ENCODE measurements at regions not wholly inside any gene's neighbourhood (a gene's known extent, or its start where the extent isn't known, plus 50 kb on each side); places are given as distances from the start of the nearest gene placed in this dataset.
A peak's percentile ranks its signal among the peaks of the same experiment; 100 is the strongest.

GRCh38 chr3:144426366-144426765 lies 454.7 kb downstream of the DIPK2A start:
- Histone ChIP-seq H3K4me3 (ENCODE audit: control insufficient read depth in 2 of 3, extremely low read depth in 1 of 3, insufficient read depth in 2 of 3, low read depth in 1 of 3, low read length in 3 of 3) (no peak overlapping the region), H3K9ac (ENCODE audit: control insufficient read depth, extremely low read depth, insufficient read depth, low read length) (no peak overlapping the region), H3K9me1 (ENCODE audit: control insufficient read depth, extremely low read depth, insufficient read depth, low read length) (no peaks in the 10 kb centered on the region), H3K36me3 (ENCODE audit: control insufficient read depth in 2 of 2, extremely low read depth in 1 of 2, insufficient read depth in 2 of 2, low read length in 2 of 2) (no peaks in the 10 kb centered on the region), H3K27me3 (ENCODE audit: control insufficient read depth, extremely low read depth, insufficient read depth, low read length) (no peaks in the 10 kb centered on the region), H3K79me2 (ENCODE audit: control insufficient read depth, insufficient read depth, low read length) (no peaks in the 10 kb centered on the region), H4K20me1 (ENCODE audit: control insufficient read depth, extremely low read depth, insufficient read depth, low read length) (no peaks in the 10 kb centered on the region), H2AFZ (ENCODE audit: control insufficient read depth, low read length) (no peak overlapping the region), H3K27ac (ENCODE audit: control insufficient read depth, insufficient read depth, low read length) (no peak overlapping the region), H3K9me3 (ENCODE audit: control insufficient read depth, low read depth, low read length) (no peaks in the 10 kb centered on the region), H3K4me2 (ENCODE audit: control insufficient read depth, extremely low read depth, insufficient read depth, low read depth, low read length) (no peak overlapping the region), H3K4me1 (ENCODE audit: control insufficient read depth, extremely low read depth, insufficient read depth, low read length) (peaks cover 7% of the 10 kb centered on the region)
- TF ChIP-seq EZH2 (IDR thresholded peaks at IDR 0.05; ENCODE audit: low read length): no peak
- dilution Hi-C loops (cut with MboI; ENCODE audit: extremely low pct_ligation_motif_present, low sequenced_read_pairs): no loop called here
- FAIRE-seq (no peak), DNase-seq (ENCODE audit: low read depth, low spot score) (no peak)

- no peak for TF ChIP-seq CTCF (optimal IDR thresholded peaks at IDR 0.05 in 1 of 3, IDR thresholded peaks at IDR 0.05 in 1 of 3, conservative IDR thresholded peaks at IDR 0.05 in 1 of 3; ENCODE audit: extremely low read depth in 1 of 3, insufficient read depth in 2 of 3, low read length in 3 of 3)
- TF ChIP-seq EZH2 (IDR thresholded peaks at IDR 0.05; ENCODE audit: low read length): no peak
- no peak for FAIRE-seq
These were observed 455.3 kb downstream of the DIPK2A start for GRCh38 chr3:144426967-144427366.

GRCh38 chr3:144429719-144430121 lies 458.1 kb downstream of the DIPK2A start:
- DNase-seq (ENCODE audit: low read depth, low spot score): no peak
- H3K9ac ChIP-seq (ENCODE audit: control insufficient read depth, extremely low read depth, insufficient read depth, low read length): no peak overlapping the region
- no peak overlapping the region for H3K4me3 ChIP-seq (ENCODE audit: control insufficient read depth in 2 of 3, extremely low read depth in 1 of 3, insufficient read depth in 2 of 3, low read depth in 1 of 3, low read length in 3 of 3)
- TF ChIP-seq CTCF (optimal IDR thresholded peaks at IDR 0.05 in 1 of 3, IDR thresholded peaks at IDR 0.05 in 1 of 3, conservative IDR thresholded peaks at IDR 0.05 in 1 of 3; ENCODE audit: extremely low read depth in 1 of 3, insufficient read depth in 2 of 3, low read length in 3 of 3) (no peak), EZH2 (IDR thresholded peaks at IDR 0.05; ENCODE audit: low read length) (no peak)
- H3K27ac ChIP-seq (ENCODE audit: control insufficient read depth, insufficient read depth, low read length): no peak overlapping the region
- no peaks in the 10 kb centered on the region for H4K20me1 ChIP-seq (ENCODE audit: control insufficient read depth, extremely low read depth, insufficient read depth, low read length)
- H2AFZ ChIP-seq (ENCODE audit: control insufficient read depth, low read length): no peak overlapping the region
- no peaks in the 10 kb centered on the region for H3K79me2 ChIP-seq (ENCODE audit: control insufficient read depth, insufficient read depth, low read length)
- FAIRE-seq: peak; percentile 43
- no peaks in the 10 kb centered on the region for H3K27me3 ChIP-seq (ENCODE audit: control insufficient read depth, extremely low read depth, insufficient read depth, low read length)
- no peaks in the 10 kb centered on the region for H3K9me1 ChIP-seq (ENCODE audit: control insufficient read depth, extremely low read depth, insufficient read depth, low read length)
- dilution Hi-C loops (cut with MboI; ENCODE audit: extremely low pct_ligation_motif_present, low sequenced_read_pairs): no loop called here
- no peaks in the 10 kb centered on the region for H3K36me3 ChIP-seq (ENCODE audit: control insufficient read depth in 2 of 2, extremely low read depth in 1 of 2, insufficient read depth in 2 of 2, low read length in 2 of 2)
- H3K4me1 ChIP-seq (ENCODE audit: control insufficient read depth, extremely low read depth, insufficient read depth, low read length): peaks cover 7% of the 10 kb centered on the region
- no peaks in the 10 kb centered on the region for H3K9me3 ChIP-seq (ENCODE audit: control insufficient read depth, low read depth, low read length)
- peak overlapping the region; percentile 45 for H3K4me2 ChIP-seq (ENCODE audit: control insufficient read depth, extremely low read depth, insufficient read depth, low read depth, low read length)

More at GRCh38 chr3:144426967-144427366, 455.3 kb downstream of the DIPK2A start:
- dilution Hi-C loops (cut with MboI; ENCODE audit: extremely low pct_ligation_motif_present, low sequenced_read_pairs): no loop called here
- Histone ChIP-seq H3K4me3 (ENCODE audit: control insufficient read depth in 2 of 3, extremely low read depth in 1 of 3, insufficient read depth in 2 of 3, low read depth in 1 of 3, low read length in 3 of 3) (no peak overlapping the region), H2AFZ (ENCODE audit: control insufficient read depth, low read length) (no peak overlapping the region), H3K27me3 (ENCODE audit: control insufficient read depth, extremely low read depth, insufficient read depth, low read length) (no peaks in the 10 kb centered on the region), H3K79me2 (ENCODE audit: control insufficient read depth, insufficient read depth, low read length) (no peaks in the 10 kb centered on the region), H3K9me1 (ENCODE audit: control insufficient read depth, extremely low read depth, insufficient read depth, low read length) (no peaks in the 10 kb centered on the region), H3K9ac (ENCODE audit: control insufficient read depth, extremely low read depth, insufficient read depth, low read length) (no peak overlapping the region), H3K4me1 (ENCODE audit: control insufficient read depth, extremely low read depth, insufficient read depth, low read length) (peaks cover 7% of the 10 kb centered on the region), H4K20me1 (ENCODE audit: control insufficient read depth, extremely low read depth, insufficient read depth, low read length) (no peaks in the 10 kb centered on the region), H3K27ac (ENCODE audit: control insufficient read depth, insufficient read depth, low read length) (no peak overlapping the region), H3K9me3 (ENCODE audit: control insufficient read depth, low read depth, low read length) (no peaks in the 10 kb centered on the region), H3K36me3 (ENCODE audit: control insufficient read depth in 2 of 2, extremely low read depth in 1 of 2, insufficient read depth in 2 of 2, low read length in 2 of 2) (no peaks in the 10 kb centered on the region), H3K4me2 (ENCODE audit: control insufficient read depth, extremely low read depth, insufficient read depth, low read depth, low read length) (no peak overlapping the region)
- DNase-seq (ENCODE audit: low read depth, low spot score): no peak
